HL-60 (cell line): ENCODE measurements at regions not wholly inside any gene's neighbourhood (a gene's known extent, or its start where the extent isn't known, plus 50 kb on each side); places are given as distances from the start of the nearest gene placed in this dataset.

Experiments used
- DNase-seq, 2 experiments: peaks; one replicate each; pipeline ENCODE4 v3.0.0-alpha.2; 2010 to 2020; ENCODE audit warnings: low read depth in 1 of 2, low spot score in 1 of 2
- H3K27ac ChIP-seq: fragments of 250-450 bp; sonication (Bioruptor Pico); replicated peaks from 2 replicates; pipeline ENCODE4 v1.5.1; 2020; ENCODE audit warnings: mild to moderate bottlenecking, moderate library complexity
- H3K27me3 ChIP-seq: fragments of 250-450 bp; sonication (Bioruptor Pico); 2 replicates; pipeline ENCODE4 v1.5.1; 2021; ENCODE audit warnings: mild to moderate bottlenecking, moderate library complexity; ENCODE audit not compliant: insufficient read depth, poor library complexity, severe bottlenecking
- H3K4me3 ChIP-seq: replicated peaks from 2 replicates; pipeline ENCODE4 v1.5.1; 2011; ENCODE audit warnings: mild to moderate bottlenecking, control low read depth, low read length; ENCODE audit not compliant: insufficient read depth
- GABPA ChIP-seq: IDR thresholded peaks from 2 replicates; pipeline ENCODE4 v1.6.1; 2012; ENCODE audit warnings: low read depth
- POLR2AphosphoS5 ChIP-seq: IDR thresholded peaks from 2 replicates; pipeline ENCODE4 v1.6.1; 2012; ENCODE audit warnings: low read depth
- REST ChIP-seq: IDR thresholded peaks from 2 replicates; pipeline ENCODE4 v1.6.1; 2012; ENCODE audit warnings: low read depth; ENCODE audit not compliant: insufficient replicate concordance
- SPI1 ChIP-seq: IDR thresholded peaks from 2 replicates; pipeline ENCODE4 v1.6.1; 2012; ENCODE audit warnings: low read depth, mild to moderate bottlenecking, borderline replicate concordance
- TF ChIP-seq, protein P1 (sequence below): IDR thresholded peaks from one replicate; pipeline ENCODE4 v1.5.1; 2011; ENCODE audit warnings: low read length, control low read depth, inconsistent platforms; ENCODE audit not compliant: insufficient read depth

- no peak for TF ChIP-seq REST
- no peak for TF ChIP-seq GABPA
- no peaks in the 10 kb centered on the region for H3K27me3 ChIP-seq
These were observed 456.4 kb downstream of the CCSER2 start for GRCh38 chr10:84784749-84785148.

GRCh38 chr10:84789026-84789425 is 460.6 kb downstream of the CCSER2 start:
- TF ChIP-seq GABPA (no peak), POLR2AphosphoS5 (no peak), SPI1 (no peak), REST (no peak)
- TF ChIP-seq, protein P1, sequence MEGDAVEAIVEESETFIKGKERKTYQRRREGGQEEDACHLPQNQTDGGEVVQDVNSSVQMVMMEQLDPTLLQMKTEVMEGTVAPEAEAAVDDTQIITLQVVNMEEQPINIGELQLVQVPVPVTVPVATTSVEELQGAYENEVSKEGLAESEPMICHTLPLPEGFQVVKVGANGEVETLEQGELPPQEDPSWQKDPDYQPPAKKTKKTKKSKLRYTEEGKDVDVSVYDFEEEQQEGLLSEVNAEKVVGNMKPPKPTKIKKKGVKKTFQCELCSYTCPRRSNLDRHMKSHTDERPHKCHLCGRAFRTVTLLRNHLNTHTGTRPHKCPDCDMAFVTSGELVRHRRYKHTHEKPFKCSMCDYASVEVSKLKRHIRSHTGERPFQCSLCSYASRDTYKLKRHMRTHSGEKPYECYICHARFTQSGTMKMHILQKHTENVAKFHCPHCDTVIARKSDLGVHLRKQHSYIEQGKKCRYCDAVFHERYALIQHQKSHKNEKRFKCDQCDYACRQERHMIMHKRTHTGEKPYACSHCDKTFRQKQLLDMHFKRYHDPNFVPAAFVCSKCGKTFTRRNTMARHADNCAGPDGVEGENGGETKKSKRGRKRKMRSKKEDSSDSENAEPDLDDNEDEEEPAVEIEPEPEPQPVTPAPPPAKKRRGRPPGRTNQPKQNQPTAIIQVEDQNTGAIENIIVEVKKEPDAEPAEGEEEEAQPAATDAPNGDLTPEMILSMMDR, result no peak
- no peak overlapping the region for H3K27ac ChIP-seq
- no peak for DNase-seq
- no peak overlapping the region for H3K4me3 ChIP-seq
- H3K27me3 ChIP-seq, result no peaks in the 10 kb centered on the region

More at GRCh38 chr10:84784749-84785148, 456.4 kb downstream of the CCSER2 start:
- no peak overlapping the region for H3K4me3 ChIP-seq
- DNase-seq, result no peak
- no peak overlapping the region for H3K27ac ChIP-seq

DNA sequence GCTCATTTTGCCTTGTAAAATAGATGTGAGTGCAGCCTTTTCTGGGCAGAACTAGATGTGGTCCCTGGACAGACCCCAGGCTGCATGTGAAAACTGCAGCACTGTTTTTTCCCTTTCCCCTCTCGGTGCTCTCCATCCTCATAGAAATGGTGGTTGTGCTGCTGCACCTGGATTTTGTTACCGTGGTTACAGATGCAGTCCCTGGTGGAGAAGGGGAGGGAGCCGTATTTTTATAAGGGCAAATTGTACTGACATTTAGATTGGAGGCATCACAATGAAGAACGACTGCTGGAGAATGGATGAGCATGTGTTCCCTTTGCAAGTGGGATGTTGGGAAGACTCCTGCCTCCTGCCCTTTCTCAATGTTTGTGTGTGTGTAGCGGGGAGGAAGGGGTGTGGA is 469.9 kb downstream of the CCSER2 start:
- H3K27ac ChIP-seq, result no peak overlapping the region
- H3K4me3 ChIP-seq, result no peak overlapping the region
- TF ChIP-seq GABPA (no peak), REST (no peak), SPI1 (no peak), POLR2AphosphoS5 (no peak)
- TF ChIP-seq, protein P1, result no peak
- no peaks in the 10 kb centered on the region for H3K27me3 ChIP-seq
- DNase-seq, result no peak

DNA sequence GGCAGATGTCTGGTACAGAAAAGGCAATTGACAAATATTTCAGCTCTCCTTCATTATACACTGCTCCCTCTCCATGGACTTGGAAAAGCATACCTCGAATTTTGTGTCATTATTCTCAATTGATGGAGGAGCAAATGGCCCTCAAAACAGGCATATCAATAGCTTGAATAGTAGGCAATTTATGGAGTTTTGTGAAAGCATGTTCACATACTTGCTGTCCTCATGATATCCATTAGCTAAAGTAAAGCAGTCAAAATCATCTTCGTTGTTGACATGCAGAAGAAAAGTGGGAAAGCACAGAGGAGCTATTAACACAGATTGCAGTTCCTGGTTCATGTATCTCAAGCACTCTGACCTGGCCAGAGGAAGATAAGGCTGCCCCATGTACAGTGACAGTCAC is 472.8 kb downstream of the CCSER2 start:
- TF ChIP-seq REST, result no peak
- TF ChIP-seq POLR2AphosphoS5, result no peak
- TF ChIP-seq SPI1, result no peak
- no peak for TF ChIP-seq GABPA
- TF ChIP-seq, protein P1, result no peak
- no peaks in the 10 kb centered on the region for H3K27me3 ChIP-seq
- no peak for DNase-seq
- no peak overlapping the region for H3K27ac ChIP-seq
- no peak overlapping the region for H3K4me3 ChIP-seq
